MM.1S (cell line): ENCODE measurements at regions not wholly inside any gene's neighbourhood (a gene's known extent, or its start where the extent isn't known, plus 50 kb on each side); places are given as distances from the start of the nearest gene placed in this dataset.

ENCODE experiments used
- DNase-seq: peaks from one replicate; pipeline ENCODE4 v3.0.0-alpha.2; 2015
- H2AFZ ChIP-seq: fragments of 300-600 bp; sonication (generic); 2 replicates; pipeline ENCODE4 v1.6.0; 2016; ENCODE audit warnings: antibody characterized with exemption, low read length
- H3F3A ChIP-seq: fragments of 300-600 bp; sonication (generic); 2 replicates; pipeline ENCODE4 v1.6.1; 2016; ENCODE audit warnings: mild to moderate bottlenecking, antibody characterized with exemption, low read length, moderate library complexity, mixed read lengths; ENCODE audit not compliant: insufficient read depth
- H3K27ac ChIP-seq: fragments of 300-600 bp; sonication (generic); 2 replicates; pipeline ENCODE4 v1.5.1; 2016; ENCODE audit warnings: mild to moderate bottlenecking, low read length
- H3K27me3 ChIP-seq: fragments of 300-600 bp; sonication (generic); replicated peaks from 2 replicates; pipeline ENCODE4 v1.6.0; 2016; ENCODE audit warnings: low read length; ENCODE audit not compliant: insufficient read depth
- H3K36me3 ChIP-seq: fragments of 300-600 bp; sonication (generic); replicated peaks from 2 replicates; pipeline ENCODE4 v1.6.1; 2016; ENCODE audit warnings: mild to moderate bottlenecking, low read length, mixed read lengths; ENCODE audit not compliant: insufficient read depth
- H3K4me1 ChIP-seq: fragments of 300-600 bp; sonication (generic); 2 replicates; pipeline ENCODE4 v1.6.1; 2016; ENCODE audit warnings: low read length, mixed read lengths
- H3K4me2 ChIP-seq: fragments of 300-600 bp; sonication (generic); 2 replicates; pipeline ENCODE4 v1.6.0; 2016; ENCODE audit warnings: low read depth, low read length
- H3K4me3 ChIP-seq: fragments of 300-600 bp; sonication (generic); 2 replicates; pipeline ENCODE4 v1.5.1; 2016; ENCODE audit warnings: low read length, mixed read lengths
- H3K79me2 ChIP-seq: fragments of 300-600 bp; sonication (generic); 2 replicates; pipeline ENCODE4 v1.6.1; 2016; ENCODE audit warnings: mixed run types, low read length, mixed read lengths
- H3K9ac ChIP-seq: fragments of 300-600 bp; sonication (generic); 2 replicates; pipeline ENCODE4 v1.6.1; 2016; ENCODE audit warnings: low read length, mixed read lengths
- H3K9me2 ChIP-seq: fragments of 300-600 bp; sonication (generic); replicated peaks from 2 replicates; pipeline ENCODE4 v1.6.1; 2016; ENCODE audit warnings: mild to moderate bottlenecking, low read length, mixed read lengths; ENCODE audit not compliant: insufficient read depth
- H3K9me3 ChIP-seq: fragments of 300-600 bp; sonication (generic); replicated peaks from 2 replicates; pipeline ENCODE4 v1.6.1; 2016; ENCODE audit warnings: mild to moderate bottlenecking, low read length, mixed read lengths; ENCODE audit not compliant: insufficient read depth
- H4K20me1 ChIP-seq: fragments of 300-600 bp; sonication (generic); 2 replicates; pipeline ENCODE4 v1.6.1; 2016; ENCODE audit warnings: mild to moderate bottlenecking, low read length, moderate library complexity, mixed read lengths; ENCODE audit not compliant: insufficient read depth
- CTCF ChIP-seq: fragments of 300-600 bp; sonication (generic); IDR thresholded peaks from 2 replicates; pipeline ENCODE4 v1.5.1; 2016; ENCODE audit warnings: antibody characterized with exemption, low read length, mixed read lengths
- EZH2 ChIP-seq: fragments of 300-600 bp; sonication (generic); optimal IDR thresholded peaks from 2 replicates; pipeline ENCODE3; 2017; ENCODE audit warnings: low read depth, mild to moderate bottlenecking, antibody characterized with exemption, low read length, mixed read lengths
- EZH2phosphoT487 ChIP-seq: fragments of 300-600 bp; sonication (generic); IDR thresholded peaks from 2 replicates; pipeline ENCODE4 v1.6.1; 2018; ENCODE audit warnings: antibody characterized with exemption, low read length

- Histone ChIP-seq H3K4me2 (peak overlapping the region; percentile 7; the same call in 1 of the 2 replicates), H3K36me3 (no peaks in the 10 kb centered on the region), H3K4me1 (peaks cover 16% of the 10 kb centered on the region), H4K20me1 (no peaks in the 10 kb centered on the region), H3K9me2 (no peaks in the 10 kb centered on the region), H2AFZ (no peak overlapping the region), H3K79me2 (no peaks in the 10 kb centered on the region), H3K4me3 (no peak overlapping the region), H3K27me3 (no peaks in the 10 kb centered on the region), H3F3A (no peaks in the 10 kb centered on the region; the same call in 1 of the 2 replicates), H3K9me3 (no peaks in the 10 kb centered on the region), H3K27ac (peak overlapping the region; percentile 55; the same call in 1 of the 2 replicates), H3K9ac (no peak overlapping the region)
- TF ChIP-seq EZH2phosphoT487 (no peak), CTCF (no peak), EZH2 (no peak)
- no peak for DNase-seq
These were observed 232.6 kb upstream of the ZBED5 start for GRCh38 chr11:11090495-11090894.

DNA sequence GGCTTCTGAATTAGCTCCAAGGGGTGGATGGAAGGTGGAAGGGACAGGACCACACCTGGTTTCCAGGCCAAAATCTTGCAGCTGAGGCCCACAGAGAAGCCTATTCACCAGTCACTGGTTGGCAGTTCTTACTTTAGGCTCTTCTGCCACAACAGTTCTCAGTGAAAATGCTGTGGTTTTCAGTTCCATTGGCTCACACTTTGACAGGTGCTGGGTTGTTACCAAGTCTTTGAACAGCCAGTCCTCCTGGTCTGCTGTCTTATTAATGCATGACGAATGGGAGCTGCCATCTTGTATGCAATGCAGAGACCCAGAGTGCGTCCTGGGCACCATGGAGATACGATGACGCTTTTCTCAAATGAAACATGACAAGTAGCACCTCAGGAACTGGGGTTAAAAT, 232.0 kb upstream of the ZBED5 start:
- no peak overlapping the region for H3K4me3 ChIP-seq
- TF ChIP-seq CTCF (no peak), EZH2phosphoT487 (no peak), EZH2 (no peak)
- H3K9ac ChIP-seq = no peak overlapping the region

GRCh38 chr11:11086979-11087378, 229.1 kb upstream of the ZBED5 start:
- Histone ChIP-seq H3K9ac (no peak overlapping the region), H3K27me3 (no peaks in the 10 kb centered on the region), H3K4me2 (no peak overlapping the region), H3K4me1 (peaks cover 28% of the 10 kb centered on the region), H4K20me1 (no peaks in the 10 kb centered on the region), H3K9me2 (no peaks in the 10 kb centered on the region), H3K79me2 (no peaks in the 10 kb centered on the region), H3K27ac (no peak overlapping the region), H3K4me3 (no peak overlapping the region), H3K9me3 (no peaks in the 10 kb centered on the region), H3K36me3 (no peaks in the 10 kb centered on the region), H2AFZ (no peak overlapping the region), H3F3A (no peaks in the 10 kb centered on the region; the same call in 1 of the 2 replicates)
- no peak for TF ChIP-seq CTCF
- no peak for TF ChIP-seq EZH2phosphoT487
- DNase-seq = no peak

More for the DNA sequence above, 232.0 kb upstream of the ZBED5 start:
- H3K36me3 ChIP-seq = no peaks in the 10 kb centered on the region
- 0 out of 2 replicates have a peak overlapping the region, but pooled peaks have one; percentile 17 for H2AFZ ChIP-seq
- no peaks in the 10 kb centered on the region for H3K27me3 ChIP-seq
- peak overlapping the region; percentile 55; the same call in 1 of the 2 replicates for H3K27ac ChIP-seq
- peaks cover 17% of the 10 kb centered on the region for H3K4me1 ChIP-seq
- H4K20me1 ChIP-seq = no peaks in the 10 kb centered on the region
- H3F3A ChIP-seq = no peaks in the 10 kb centered on the region; the same call in 1 of the 2 replicates
- no peaks in the 10 kb centered on the region for H3K9me2 ChIP-seq
- H3K4me2 ChIP-seq = no peak overlapping the region
- peak; percentile 74 for DNase-seq
- no peaks in the 10 kb centered on the region for H3K79me2 ChIP-seq
- no peaks in the 10 kb centered on the region for H3K9me3 ChIP-seq
